ENCODE measurements at regions not wholly inside any gene's neighbourhood (a gene's known extent, or its start where the extent isn't known, plus 50 kb on each side); places are given as distances from the start of the nearest gene placed in this dataset.
"Not testable (repeated sequence)": the region's sequence is repeated elsewhere in the genome, so short reads cannot be mapped to it uniquely, and the experiment has no call there.

DNA sequence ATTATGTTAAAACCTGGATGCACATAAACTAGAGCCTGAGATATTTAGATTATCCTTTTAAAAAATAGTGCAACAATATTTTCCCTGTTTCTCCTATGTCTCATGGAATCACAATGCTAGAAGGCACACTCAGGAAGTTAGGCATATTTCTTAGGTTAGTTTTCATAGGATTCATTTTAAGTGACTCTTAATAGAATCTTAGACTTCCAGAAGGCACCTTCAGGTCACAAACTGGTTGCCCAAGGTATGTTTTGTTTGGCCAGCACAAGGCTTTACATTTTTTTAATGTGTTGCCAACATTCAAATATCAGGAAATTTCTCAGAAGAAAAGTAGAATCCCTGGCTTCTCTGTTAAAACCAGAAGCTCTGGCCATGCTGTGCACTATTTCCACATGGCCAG, 129.3 kb downstream of the LNPK start:
- no peak for DNase-seq (ENCODE audit: low spot score)

DNA sequence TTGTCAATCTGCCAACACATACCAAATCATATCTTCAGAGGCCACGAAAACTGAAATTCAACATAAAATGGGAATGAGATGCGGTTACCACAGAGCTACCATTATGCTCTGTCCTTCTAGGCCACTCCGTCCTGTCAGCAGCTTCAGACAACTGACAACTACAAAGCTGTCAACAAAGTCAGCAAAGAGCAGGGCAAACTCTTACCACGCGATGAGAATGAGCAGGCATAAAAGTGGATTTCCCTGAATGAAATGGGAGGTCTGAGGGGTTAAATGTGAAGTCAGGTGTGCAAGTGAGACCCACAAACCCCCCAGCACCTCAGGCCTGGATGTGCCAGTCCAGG, 130.1 kb downstream of the LNPK start:
- DNase-seq (ENCODE audit: low spot score), result no peak

DNA sequence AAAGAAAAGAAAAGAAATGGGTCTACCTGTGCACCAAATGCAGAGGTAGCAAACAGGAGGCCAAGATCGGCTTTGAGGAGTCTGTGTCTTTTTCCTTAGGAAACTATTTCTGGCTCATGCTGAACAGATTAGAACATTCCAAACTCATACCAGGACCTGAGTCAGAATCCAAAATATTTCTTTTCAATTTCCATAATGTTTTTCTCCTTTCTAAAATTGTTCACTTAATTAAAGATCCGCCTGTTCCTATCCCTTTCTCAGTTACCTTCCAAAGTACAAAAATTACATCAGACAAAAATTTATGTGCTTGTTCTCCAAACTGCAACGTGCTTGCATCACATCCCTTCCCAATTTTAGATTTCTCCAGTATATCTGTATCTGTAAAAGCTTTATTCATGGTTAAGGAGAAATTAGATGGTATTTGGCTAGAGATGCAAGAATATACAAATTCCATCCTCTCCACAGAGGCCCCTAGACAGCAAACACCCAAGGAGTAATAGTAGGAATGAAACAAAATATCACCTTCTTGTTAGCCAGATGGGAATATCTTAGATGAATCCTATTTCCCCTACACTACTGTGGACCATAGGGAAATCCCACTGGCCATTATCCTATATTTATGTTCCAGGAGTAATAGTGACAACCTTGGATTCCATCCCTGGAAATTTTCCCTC, 130.6 kb downstream of the LNPK start:
- no peak for DNase-seq (ENCODE audit: low spot score)

DNA sequence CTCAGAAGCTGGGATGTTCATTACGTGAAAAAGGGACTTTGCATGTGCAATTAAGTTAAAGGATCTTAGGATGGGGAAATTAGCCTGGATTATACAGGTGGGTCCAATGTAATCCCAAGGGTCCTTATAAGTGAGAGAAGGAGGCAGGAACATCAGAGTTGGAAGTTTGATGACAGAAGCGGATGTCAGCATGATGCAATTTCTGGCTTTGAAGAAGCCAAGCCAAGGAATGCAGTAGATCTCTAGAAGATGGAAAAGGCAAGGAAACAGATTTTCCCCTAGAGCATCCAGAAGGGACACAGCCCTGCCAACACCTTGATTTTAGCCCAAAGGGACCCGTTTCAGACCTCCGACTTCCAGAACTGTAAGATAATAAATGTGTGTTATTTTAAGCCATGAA, 136.4 kb downstream of the LNPK start:
- DNase-seq (ENCODE audit: low spot score), result no peak

DNA sequence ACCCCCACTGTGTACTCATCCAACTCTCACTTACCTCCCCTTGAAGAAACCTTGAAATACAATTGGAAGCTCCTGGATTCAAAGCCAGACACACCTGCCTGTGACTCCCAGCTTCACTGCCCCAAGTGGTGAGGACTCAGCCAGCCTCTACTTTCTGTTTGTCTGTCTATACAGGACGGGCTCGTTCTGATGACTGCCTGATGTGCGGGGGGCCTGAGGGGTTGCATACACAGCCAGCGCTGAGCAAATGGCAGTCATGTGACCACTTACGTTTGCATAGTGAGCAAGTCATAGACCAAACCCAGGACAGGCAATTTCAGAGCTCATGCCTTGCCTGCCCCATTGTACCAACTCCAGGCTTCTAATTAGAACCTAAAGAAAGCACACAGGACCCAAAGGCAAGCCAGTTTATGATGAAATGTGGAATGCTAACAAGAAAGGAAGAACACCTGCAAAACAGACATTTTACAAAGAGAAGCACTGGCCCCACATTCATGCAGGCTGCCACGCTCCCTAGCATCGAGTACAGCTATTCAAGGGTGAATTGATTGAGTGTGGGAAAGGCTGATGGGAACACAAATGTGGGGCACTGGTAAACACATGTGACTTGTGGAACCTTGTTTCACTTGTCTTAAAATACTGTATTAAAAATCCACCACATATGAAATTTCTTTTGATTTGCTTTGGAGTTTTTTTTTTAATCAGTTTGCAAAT, 137.8 kb downstream of the LNPK start:
- DNase-seq (ENCODE audit: low spot score), result no peak

DNA sequence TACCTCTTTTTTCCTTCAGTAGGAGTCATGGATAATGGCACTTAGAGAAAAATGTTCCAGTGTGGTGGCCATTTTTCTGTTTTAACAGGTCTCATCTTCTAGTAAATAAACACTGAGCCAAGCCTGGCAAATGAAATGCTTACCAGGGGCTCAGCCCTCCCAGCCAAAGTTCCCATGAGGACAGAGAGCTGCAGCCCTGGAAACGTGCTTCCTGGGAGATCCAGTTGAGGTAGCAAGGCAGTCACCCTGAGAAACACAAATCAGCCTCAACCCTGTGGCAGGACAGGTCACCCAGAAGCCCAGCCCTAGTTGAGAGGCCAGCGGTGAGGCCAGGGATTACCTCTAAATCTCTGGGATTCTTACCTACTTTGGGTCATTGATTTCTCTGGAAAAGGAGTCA, 140.1 kb downstream of the LNPK start:
- DNase-seq (ENCODE audit: low spot score), result no peak

DNA sequence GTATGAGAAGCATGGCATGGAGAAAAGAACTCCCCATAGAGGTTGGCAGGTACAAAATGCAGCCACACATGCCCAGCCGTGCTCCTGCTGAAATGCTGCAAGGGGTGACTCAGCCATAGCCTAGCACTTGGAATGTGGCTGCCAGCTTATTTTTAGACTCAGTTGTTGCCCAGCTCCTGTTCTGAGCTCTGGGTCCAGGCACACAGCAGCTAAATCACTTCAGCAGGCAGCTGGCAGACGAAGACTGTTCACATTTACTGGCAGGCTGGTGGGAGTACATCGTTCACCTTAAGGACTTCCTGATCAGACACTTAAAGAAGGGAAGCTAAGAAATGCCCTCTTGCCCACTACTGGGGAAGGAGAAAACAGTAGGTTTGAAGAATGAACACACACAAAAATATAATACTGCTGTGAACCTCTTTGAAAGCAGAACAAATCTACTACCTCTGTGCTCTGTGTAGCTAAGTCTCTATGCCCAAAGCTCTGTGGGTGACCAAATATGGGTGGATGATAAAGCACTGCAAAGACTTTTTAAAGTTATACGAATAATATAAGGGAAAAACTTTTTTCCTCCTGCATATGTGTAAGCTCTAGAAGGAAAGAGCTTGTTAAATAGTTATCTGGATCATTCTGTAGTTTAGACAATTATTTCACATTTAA, 146.1 kb downstream of the LNPK start:
- DNase-seq (ENCODE audit: low spot score), result peak; percentile 35

DNA sequence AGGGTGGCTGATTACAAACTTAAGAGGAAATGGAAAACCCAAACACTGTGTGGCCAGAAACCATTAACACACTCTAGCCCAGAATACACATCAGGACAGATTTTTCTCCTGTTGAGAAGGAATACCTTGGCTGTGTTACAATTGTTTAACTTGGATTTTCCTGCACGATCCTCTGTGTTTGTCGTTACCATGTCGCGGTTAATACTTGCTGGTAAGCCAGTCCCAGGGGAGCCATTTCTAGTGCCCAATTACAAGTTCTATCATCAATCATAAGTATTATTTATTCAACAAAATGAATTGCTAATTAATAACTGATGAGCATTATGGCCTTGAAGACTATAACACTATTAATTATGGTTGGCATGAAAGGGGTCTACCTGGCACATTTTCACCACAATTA, 146.8 kb downstream of the LNPK start:
- DNase-seq (ENCODE audit: low spot score), result no peak

DNA sequence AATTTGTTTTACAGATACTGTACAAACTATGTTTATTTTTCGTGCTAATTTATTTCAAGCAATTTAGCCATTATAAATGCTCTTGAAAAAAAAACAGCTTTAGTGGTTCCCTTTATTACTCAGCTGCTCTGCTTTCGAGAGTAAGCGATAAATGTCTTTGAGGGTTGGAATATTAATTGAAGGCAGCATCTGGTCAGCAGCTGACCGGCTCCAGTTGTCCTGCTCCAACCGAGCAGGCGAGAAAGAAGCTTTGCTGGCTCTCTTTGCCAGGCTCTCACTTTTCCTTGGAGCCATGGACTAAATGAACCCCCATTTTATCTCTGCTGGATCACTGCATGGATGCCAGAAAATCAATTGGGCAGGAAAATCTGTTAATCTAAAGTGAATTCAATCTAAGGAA, 147.4 kb downstream of the LNPK start:
- DNase-seq (ENCODE audit: low spot score), result no peak

DNA sequence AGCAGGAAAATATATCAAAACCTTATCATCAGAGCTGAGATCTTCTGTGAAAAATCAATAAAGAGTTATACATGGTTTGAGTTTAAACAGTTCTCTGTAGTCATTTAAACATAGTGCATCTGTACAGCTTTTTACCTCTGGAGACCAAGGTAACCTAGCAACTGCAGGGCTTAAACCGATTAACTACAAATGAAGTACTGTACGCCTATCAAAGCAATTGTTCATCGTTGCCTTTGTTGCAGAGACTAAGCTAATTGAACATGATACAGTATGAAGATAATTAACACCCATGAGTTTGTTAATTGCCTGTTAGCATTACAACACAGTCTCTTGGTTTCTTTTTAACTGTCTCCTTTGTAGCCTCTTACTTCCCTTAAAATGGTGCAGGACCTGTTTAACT, 147.9 kb downstream of the LNPK start:
- no peak for DNase-seq (ENCODE audit: low spot score)

DNA sequence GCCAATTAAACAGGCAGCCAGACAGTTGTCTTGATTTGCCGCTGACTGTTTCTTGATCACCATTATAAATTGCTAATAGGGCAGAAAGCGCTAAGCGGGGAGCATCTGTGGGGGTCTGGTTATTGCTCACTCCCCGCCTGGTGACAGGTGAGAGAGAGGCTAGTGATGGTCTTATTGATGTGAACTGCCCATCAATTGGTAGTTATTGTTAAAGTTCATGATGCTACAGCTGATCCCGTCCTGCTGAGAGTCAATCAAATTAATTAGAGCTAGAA, 148.5 kb downstream of the LNPK start:
- no peak for DNase-seq (ENCODE audit: low spot score)

DNA sequence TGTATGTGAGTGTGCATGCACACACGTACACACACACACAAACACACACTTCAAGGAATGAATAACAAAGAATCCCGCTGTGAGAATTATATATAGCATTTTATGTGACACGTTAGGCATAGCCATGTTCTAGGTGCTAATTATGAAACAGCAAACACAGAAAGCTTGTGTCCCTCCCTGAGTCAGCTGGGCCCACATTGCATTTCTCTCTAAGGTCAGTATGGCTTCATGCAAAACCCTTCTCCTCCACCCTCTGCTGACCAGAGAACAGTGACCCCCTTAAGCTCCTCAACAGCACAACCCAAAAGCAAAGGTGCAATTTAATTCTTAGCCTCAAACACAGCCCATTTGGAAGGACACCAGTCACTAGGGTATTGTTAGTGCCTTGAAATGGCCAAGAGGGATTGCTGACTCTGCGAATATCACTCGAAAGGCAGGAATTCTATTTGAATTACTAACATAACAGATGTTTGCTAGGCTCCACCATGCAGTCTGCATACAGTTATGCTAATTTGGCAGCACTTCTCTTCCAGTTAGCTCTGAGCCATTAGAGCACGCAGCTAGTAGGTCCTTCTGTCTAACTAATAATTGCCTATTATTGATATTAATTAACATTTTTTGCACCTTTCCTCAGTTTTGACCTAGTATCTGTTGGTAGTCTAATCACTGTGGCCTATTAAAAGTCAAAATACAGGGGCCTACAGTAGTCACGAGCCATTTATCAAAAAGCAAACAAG, 149.0 kb downstream of the LNPK start:
- peak; percentile 12 for DNase-seq (ENCODE audit: low spot score)

DNA sequence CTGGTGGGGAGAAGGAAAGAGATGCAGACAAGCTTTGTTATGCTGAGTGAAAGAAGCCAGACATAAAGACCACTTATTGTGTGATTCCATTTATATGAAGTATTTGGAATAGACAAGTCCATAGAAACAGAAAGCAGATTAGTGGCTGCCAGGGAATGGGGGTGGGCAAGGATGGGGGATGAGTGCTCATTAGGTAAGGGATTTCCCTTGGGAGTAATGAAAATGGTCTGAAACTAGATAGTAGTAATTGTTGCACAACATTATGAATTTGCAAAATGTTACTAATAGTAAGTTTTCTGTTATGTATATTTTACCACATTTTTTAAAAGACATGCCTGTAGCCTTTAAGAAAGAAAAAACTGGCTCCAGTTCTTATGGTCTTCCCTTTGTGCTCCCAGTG, 154.9 kb downstream of the LNPK start:
- no peak for DNase-seq (ENCODE audit: low spot score)

DNA sequence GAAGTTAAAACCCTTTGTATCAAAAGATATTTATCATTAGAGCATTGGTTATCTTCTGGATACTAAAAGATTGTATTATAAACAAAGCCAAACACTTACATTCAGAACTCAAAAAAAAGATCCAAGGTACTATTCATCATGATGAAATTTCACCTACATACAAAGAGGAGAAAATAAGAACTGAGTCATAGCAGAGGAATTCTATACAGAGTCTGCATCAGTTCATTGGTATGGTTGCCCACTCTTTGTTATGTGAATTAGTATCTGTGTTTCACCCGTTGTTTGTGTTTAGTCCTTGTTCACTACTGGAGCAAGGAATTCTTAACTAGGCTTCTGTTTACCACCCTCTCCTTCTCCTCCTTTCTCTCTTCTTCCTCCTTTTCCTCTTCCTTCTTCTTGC, 157.9 kb downstream of the LNPK start:
- DNase-seq (ENCODE audit: low spot score), result no peak

DNA sequence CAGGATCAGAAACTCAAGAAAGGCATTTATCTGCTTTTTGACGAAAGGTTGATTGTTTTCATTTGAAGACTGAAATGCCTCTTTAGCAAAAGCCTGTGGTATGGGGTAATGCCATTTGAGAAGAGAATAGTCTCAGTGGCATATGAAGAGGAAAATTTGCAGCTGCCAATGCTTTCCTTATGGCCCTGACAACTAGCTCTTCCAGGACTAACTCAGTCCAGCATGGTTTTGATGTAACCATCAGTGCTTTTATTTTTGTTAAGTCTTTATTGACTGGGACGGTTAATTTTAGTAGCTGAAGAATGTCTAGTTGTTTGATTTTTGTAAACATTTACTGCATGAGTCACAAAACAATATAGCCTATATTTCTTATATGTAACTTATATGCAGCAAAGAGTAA, 158.4 kb downstream of the LNPK start:
- DNase-seq (ENCODE audit: low spot score), result no peak

DNA sequence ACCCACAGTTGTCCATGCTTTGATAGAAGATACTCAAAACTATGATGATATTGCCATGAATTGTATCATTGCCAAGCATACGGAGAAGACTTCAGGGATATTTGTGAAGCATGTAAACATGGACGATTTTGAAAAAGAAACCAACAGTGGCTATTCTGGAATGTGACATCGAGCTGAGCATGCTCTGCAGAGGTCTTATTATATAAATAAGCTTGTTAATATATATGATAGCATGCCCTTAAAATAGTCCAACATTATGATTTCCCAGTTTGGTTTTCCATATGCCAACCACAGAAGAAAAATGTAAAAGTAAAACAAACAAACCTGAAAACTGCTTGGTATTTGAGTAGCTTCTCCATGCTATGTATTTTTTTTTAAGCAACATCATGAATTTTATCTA, 159.1 kb downstream of the LNPK start:
- no peak for DNase-seq (ENCODE audit: low spot score)

DNA sequence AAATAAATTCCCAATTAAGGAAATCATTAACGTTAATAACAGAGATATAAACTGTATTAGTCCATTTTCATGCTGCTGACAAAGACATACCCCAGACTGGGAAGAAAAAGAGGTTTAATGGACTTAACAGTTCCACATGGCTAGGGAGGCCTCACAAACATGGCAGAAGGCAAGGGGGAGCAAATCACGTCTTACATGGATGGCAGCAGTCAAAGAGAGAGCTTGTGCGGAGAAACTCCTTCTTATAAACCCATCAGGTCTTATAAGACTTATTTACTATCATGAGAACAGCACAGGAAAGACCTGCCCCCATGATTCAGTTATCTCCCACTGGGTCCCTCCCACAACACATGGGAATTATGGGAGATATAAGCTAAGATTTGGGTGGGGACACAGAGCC, 161.3 kb downstream of the LNPK start:
- DNase-seq (ENCODE audit: low spot score), result not testable (repeated sequence)

DNA sequence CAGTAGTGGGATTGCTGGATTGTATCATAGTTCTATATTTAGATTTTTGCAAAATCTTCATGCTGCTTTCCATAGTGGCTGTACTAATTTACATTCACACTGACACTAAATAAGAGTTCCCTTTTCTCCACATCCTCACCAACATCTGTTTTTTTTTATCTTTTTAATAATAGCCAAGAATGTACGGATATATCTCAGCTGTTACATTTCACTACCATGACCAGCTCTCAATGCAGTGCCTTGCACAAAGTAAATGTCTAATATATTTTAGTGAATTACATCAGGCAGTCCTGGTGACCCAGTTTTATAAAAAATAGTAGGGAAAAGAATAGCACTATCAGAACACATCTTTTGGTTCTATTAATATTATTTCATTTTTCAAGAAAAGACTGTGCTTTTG, 161.8 kb downstream of the LNPK start:
- peak; percentile 37 for DNase-seq (ENCODE audit: low spot score)

DNA sequence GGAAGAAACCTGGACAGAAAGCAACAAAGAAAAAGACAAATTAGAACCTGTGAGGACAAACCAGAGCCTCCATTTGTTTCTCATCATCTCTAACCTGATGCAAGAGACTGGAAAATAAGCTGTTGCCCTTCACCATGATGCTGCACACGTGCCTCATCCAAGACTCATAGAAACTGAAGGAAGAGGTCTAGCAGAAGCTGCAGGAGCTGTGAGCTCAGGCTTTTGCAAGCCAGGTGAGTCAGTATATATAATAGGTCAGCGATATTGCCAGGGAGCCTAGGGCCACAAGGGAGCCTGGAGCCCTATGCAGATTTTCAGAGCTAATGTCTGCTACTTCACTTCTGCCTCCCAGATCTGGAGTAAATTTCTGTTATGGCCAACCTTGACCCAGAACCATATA, 163.1 kb downstream of the LNPK start:
- DNase-seq (ENCODE audit: low spot score), result no peak

DNA sequence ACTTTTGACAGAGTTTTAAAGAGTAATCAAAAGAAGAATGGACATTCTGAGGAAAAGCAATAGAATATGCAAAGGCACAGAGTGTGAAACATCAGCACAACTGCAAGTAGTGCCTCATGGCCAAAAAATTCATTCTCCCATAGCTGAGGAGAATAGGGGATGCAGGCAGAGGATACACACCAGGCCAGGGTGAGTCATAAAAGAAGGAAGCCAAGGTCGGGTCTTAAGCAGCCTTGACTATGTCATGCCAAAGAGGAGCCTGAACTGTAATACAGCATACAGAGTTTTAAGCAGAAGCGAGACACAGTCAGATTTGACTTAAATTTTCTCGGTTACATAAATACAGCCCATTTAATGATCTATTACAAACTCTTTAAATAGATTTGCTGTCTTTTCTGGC, 165.0 kb downstream of the LNPK start:
- DNase-seq (ENCODE audit: low spot score), result peak; percentile 87

DNA sequence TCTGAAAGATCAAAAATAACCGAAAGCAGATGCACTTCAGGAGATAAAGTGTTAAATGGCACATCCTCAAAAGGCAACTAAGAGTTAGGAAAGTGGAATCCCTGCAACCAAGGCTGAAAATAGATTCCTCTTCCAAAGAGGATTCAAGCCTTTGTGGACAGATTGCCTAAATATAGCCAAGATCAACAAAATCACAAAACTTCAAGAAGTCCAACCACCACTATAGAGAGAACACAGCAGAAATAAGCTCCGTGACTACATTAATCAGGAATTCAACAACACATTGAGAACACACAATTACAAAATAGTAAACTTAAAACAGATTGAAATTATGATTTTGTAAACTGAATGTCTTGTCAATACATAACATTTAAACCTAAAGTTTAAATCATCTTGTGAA, 165.7 kb downstream of the LNPK start:
- DNase-seq (ENCODE audit: low spot score), result peak; percentile 10

DNA sequence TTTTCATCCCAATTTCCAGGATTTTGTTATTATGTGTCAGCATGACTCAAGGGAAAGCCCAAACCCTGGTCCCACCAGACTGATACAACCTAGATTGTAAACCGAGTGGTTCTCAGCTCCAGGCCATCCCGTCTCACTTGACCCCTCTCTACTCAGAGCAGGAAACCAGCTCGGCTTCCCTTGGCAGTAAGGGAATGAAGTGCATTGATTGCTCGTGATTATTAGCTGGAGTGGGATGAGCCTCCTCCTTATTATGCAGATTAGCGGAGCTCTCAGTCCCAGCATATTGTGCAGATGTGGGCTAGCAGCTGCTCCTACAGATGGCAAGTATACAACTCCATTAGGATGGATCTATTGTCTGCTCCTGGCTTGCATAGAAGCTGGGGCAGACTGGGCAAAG, 167.6 kb downstream of the LNPK start:
- no peak for DNase-seq (ENCODE audit: low spot score)

DNA sequence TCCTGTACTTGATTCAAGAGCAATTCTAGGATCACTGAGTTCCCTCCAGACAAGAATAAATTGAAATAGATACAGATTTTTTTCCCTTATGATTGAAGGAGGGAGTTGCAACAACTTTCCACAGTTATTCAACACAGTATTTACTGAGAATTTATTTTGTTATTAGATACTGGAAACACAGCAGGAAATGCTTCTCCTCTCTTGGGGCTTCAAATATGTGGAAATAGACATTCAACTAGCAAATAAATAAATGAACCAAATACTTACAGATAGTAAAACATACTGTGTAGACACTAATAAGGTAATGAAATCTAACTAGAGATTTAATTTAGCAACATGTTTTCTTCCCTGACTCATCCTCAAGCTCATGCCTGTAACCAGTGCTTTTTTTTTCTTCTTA, 169.2 kb downstream of the LNPK start:
- DNase-seq (ENCODE audit: low spot score), result no peak
